ENCODE measurements at regions not wholly inside any gene's neighbourhood (a gene's known extent, or its start where the extent isn't known, plus 50 kb on each side); places are given as distances from the start of the nearest gene placed in this dataset.

- Histone ChIP-seq H3K36me3 (ENCODE audit: insufficient read depth, low read length) (peaks cover 84% of the 10 kb centered on the region), H3K27me3 (ENCODE audit: control insufficient read depth, insufficient read depth, low read length) (no peaks in the 10 kb centered on the region), H3K4me1 (ENCODE audit: control insufficient read depth, insufficient read depth, low read length) (peaks cover 55% of the 10 kb centered on the region), H3K4me3 (ENCODE audit: low read length) (no peak overlapping the region), H3K9me3 (replicated peaks; ENCODE audit: low read length) (no peaks in the 10 kb centered on the region), H3K4me2 (ENCODE audit: low read length) (no peak overlapping the region), H3K9ac (ENCODE audit: low read depth, low read length) (no peak overlapping the region)
These were observed 138.3 kb upstream of the KLF14 start for GRCh38 chr7:130872341-130872740.

- Histone ChIP-seq H3K4me2 (ENCODE audit: low read length) (no peak overlapping the region), H3K27me3 (ENCODE audit: control insufficient read depth, insufficient read depth, low read length) (no peaks in the 10 kb centered on the region), H3K9me3 (replicated peaks; ENCODE audit: low read length) (no peaks in the 10 kb centered on the region), H3K36me3 (ENCODE audit: insufficient read depth, low read length) (peaks cover 84% of the 10 kb centered on the region), H3K9ac (ENCODE audit: low read depth, low read length) (no peak overlapping the region), H3K4me3 (ENCODE audit: low read length) (no peak overlapping the region), H3K4me1 (ENCODE audit: control insufficient read depth, insufficient read depth, low read length) (peaks cover 57% of the 10 kb centered on the region)
These were observed 138.9 kb upstream of the KLF14 start for GRCh38 chr7:130872756-130873448.

GRCh38 chr7:130874071-130874915 is 140.3 kb upstream of the KLF14 start:
- Histone ChIP-seq H3K4me3 (ENCODE audit: low read length) (no peak overlapping the region), H3K9ac (ENCODE audit: low read depth, low read length) (no peak overlapping the region), H3K9me3 (replicated peaks; ENCODE audit: low read length) (no peaks in the 10 kb centered on the region), H3K27me3 (ENCODE audit: control insufficient read depth, insufficient read depth, low read length) (no peaks in the 10 kb centered on the region), H3K4me2 (ENCODE audit: low read length) (no peak overlapping the region), H3K4me1 (ENCODE audit: control insufficient read depth, insufficient read depth, low read length) (peaks cover 63% of the 10 kb centered on the region), H3K36me3 (ENCODE audit: insufficient read depth, low read length) (peaks cover 85% of the 10 kb centered on the region)

DNA sequence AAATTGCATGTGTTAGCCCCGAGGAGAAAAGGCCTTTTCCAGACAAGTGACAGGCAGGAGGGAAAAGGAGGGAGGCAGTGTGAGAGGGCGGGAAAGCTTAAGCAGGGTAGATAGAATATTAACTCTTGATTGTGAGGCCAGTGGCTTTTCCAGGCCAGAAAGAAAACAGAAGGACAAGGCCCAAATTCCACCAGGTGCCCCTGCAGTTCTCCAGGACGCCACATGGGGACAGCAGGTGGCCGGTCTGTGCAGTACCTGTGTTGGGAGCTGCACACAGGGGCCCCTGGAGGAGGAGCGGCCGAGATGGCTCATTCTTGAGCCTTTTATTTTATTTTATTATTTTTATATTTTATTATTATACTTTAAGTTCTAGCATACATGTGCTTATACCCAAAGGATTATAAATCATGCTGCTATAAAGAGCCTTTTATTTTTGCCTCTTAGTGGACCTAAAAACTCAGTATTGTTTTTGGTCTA is 141.3 kb upstream of the KLF14 start:
- H3K9ac ChIP-seq (ENCODE audit: low read depth, low read length) = no peak overlapping the region
- H3K36me3 ChIP-seq (ENCODE audit: insufficient read depth, low read length) = peaks cover 82% of the 10 kb centered on the region
- H3K4me3 ChIP-seq (ENCODE audit: low read length) = no peak overlapping the region
- peaks cover 63% of the 10 kb centered on the region for H3K4me1 ChIP-seq (ENCODE audit: control insufficient read depth, insufficient read depth, low read length)
- H3K4me2 ChIP-seq (ENCODE audit: low read length) = no peak overlapping the region
- H3K27me3 ChIP-seq (ENCODE audit: control insufficient read depth, insufficient read depth, low read length) = no peaks in the 10 kb centered on the region
- H3K9me3 ChIP-seq (replicated peaks; ENCODE audit: low read length) = no peaks in the 10 kb centered on the region

DNA sequence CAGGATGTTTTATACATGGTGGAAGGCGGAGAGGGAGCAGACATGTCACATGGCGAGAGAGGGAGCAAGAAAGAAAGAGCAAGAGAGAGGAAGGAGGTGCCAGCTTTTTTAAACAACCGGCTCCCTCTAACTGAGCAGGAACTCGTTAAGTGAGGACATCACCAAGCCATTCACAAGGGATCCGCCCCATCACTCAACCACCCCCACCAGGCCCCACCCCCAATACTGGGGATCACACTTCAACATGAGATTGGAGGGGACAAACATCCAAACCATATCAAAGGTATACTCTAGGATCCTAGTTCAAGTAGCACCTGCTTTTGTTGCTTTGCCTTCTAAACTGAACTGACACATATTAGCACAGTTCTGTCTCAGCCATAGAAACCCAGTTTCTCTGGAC is 141.9 kb upstream of the KLF14 start:
- Histone ChIP-seq H3K9me3 (replicated peaks; ENCODE audit: low read length) (no peaks in the 10 kb centered on the region), H3K4me2 (ENCODE audit: low read length) (no peak overlapping the region), H3K4me3 (ENCODE audit: low read length) (no peak overlapping the region), H3K9ac (ENCODE audit: low read depth, low read length) (no peak overlapping the region), H3K27me3 (ENCODE audit: control insufficient read depth, insufficient read depth, low read length) (no peaks in the 10 kb centered on the region), H3K36me3 (ENCODE audit: insufficient read depth, low read length) (peaks cover 84% of the 10 kb centered on the region), H3K4me1 (ENCODE audit: control insufficient read depth, insufficient read depth, low read length) (peaks cover 68% of the 10 kb centered on the region)

- H3K4me3 ChIP-seq (ENCODE audit: low read length) = no peak overlapping the region
- H3K9ac ChIP-seq (ENCODE audit: low read depth, low read length) = peak overlapping the region; percentile 4
- H3K27me3 ChIP-seq (ENCODE audit: control insufficient read depth, insufficient read depth, low read length) = no peaks in the 10 kb centered on the region
- no peak overlapping the region for H3K4me2 ChIP-seq (ENCODE audit: low read length)
- H3K36me3 ChIP-seq (ENCODE audit: insufficient read depth, low read length) = peaks cover 94% of the 10 kb centered on the region
- H3K4me1 ChIP-seq (ENCODE audit: control insufficient read depth, insufficient read depth, low read length) = peaks cover 73% of the 10 kb centered on the region
- H3K9me3 ChIP-seq (replicated peaks; ENCODE audit: low read length) = no peaks in the 10 kb centered on the region
These were observed 143.4 kb upstream of the KLF14 start for GRCh38 chr7:130877236-130877990.

- no peaks in the 10 kb centered on the region for H3K9me3 ChIP-seq (replicated peaks; ENCODE audit: low read length)
- H3K9ac ChIP-seq (ENCODE audit: low read depth, low read length) = no peak overlapping the region
- no peak overlapping the region for H3K4me2 ChIP-seq (ENCODE audit: low read length)
- peaks cover 74% of the 10 kb centered on the region for H3K4me1 ChIP-seq (ENCODE audit: control insufficient read depth, insufficient read depth, low read length)
- peaks cover 94% of the 10 kb centered on the region for H3K36me3 ChIP-seq (ENCODE audit: insufficient read depth, low read length)
- H3K27me3 ChIP-seq (ENCODE audit: control insufficient read depth, insufficient read depth, low read length) = no peaks in the 10 kb centered on the region
- no peak overlapping the region for H3K4me3 ChIP-seq (ENCODE audit: low read length)
These were observed 143.9 kb upstream of the KLF14 start for GRCh38 chr7:130877991-130878305.

- no peaks in the 10 kb centered on the region for H3K9me3 ChIP-seq (replicated peaks; ENCODE audit: low read length)
- H3K4me2 ChIP-seq (ENCODE audit: low read length) = no peak overlapping the region
- no peaks in the 10 kb centered on the region for H3K27me3 ChIP-seq (ENCODE audit: control insufficient read depth, insufficient read depth, low read length)
- no peak overlapping the region for H3K4me3 ChIP-seq (ENCODE audit: low read length)
- H3K4me1 ChIP-seq (ENCODE audit: control insufficient read depth, insufficient read depth, low read length) = peaks cover 77% of the 10 kb centered on the region
- peaks cover 93% of the 10 kb centered on the region for H3K36me3 ChIP-seq (ENCODE audit: insufficient read depth, low read length)
- no peak overlapping the region for H3K9ac ChIP-seq (ENCODE audit: low read depth, low read length)
These were observed 144.8 kb upstream of the KLF14 start for GRCh38 chr7:130878785-130879184.

- no peak overlapping the region for H3K4me3 ChIP-seq (ENCODE audit: low read length)
- no peaks in the 10 kb centered on the region for H3K27me3 ChIP-seq (ENCODE audit: control insufficient read depth, insufficient read depth, low read length)
- peaks cover 81% of the 10 kb centered on the region for H3K4me1 ChIP-seq (ENCODE audit: control insufficient read depth, insufficient read depth, low read length)
- no peak overlapping the region for H3K9ac ChIP-seq (ENCODE audit: low read depth, low read length)
- no peak overlapping the region for H3K4me2 ChIP-seq (ENCODE audit: low read length)
- peaks cover 93% of the 10 kb centered on the region for H3K36me3 ChIP-seq (ENCODE audit: insufficient read depth, low read length)
- H3K9me3 ChIP-seq (replicated peaks; ENCODE audit: low read length) = no peaks in the 10 kb centered on the region
These were observed 145.2 kb upstream of the KLF14 start for GRCh38 chr7:130879191-130879590.

- no peak overlapping the region for H3K9ac ChIP-seq (ENCODE audit: low read depth, low read length)
- H3K36me3 ChIP-seq (ENCODE audit: insufficient read depth, low read length) = peaks cover 95% of the 10 kb centered on the region
- H3K4me1 ChIP-seq (ENCODE audit: control insufficient read depth, insufficient read depth, low read length) = peaks cover 86% of the 10 kb centered on the region
- H3K4me3 ChIP-seq (ENCODE audit: low read length) = no peak overlapping the region
- H3K27me3 ChIP-seq (ENCODE audit: control insufficient read depth, insufficient read depth, low read length) = no peaks in the 10 kb centered on the region
- H3K4me2 ChIP-seq (ENCODE audit: low read length) = no peak overlapping the region
- no peaks in the 10 kb centered on the region for H3K9me3 ChIP-seq (replicated peaks; ENCODE audit: low read length)
These were observed 146.7 kb upstream of the KLF14 start for GRCh38 chr7:130880668-130881067.

- no peaks in the 10 kb centered on the region for H3K27me3 ChIP-seq (ENCODE audit: control insufficient read depth, insufficient read depth, low read length)
- H3K4me1 ChIP-seq (ENCODE audit: control insufficient read depth, insufficient read depth, low read length) = peaks cover 89% of the 10 kb centered on the region
- H3K9me3 ChIP-seq (replicated peaks; ENCODE audit: low read length) = no peaks in the 10 kb centered on the region
- H3K36me3 ChIP-seq (ENCODE audit: insufficient read depth, low read length) = peaks cover 96% of the 10 kb centered on the region
- no peak overlapping the region for H3K9ac ChIP-seq (ENCODE audit: low read depth, low read length)
- no peak overlapping the region for H3K4me3 ChIP-seq (ENCODE audit: low read length)
- H3K4me2 ChIP-seq (ENCODE audit: low read length) = no peak overlapping the region
These were observed 147.2 kb upstream of the KLF14 start for GRCh38 chr7:130881091-130881798.

Measured in skeletal muscle satellite cell (primary cell).